ENCODE measurements at regions not wholly inside any gene's neighbourhood (a gene's known extent, or its start where the extent isn't known, plus 50 kb on each side); places are given as distances from the start of the nearest gene placed in this dataset.

DNA sequence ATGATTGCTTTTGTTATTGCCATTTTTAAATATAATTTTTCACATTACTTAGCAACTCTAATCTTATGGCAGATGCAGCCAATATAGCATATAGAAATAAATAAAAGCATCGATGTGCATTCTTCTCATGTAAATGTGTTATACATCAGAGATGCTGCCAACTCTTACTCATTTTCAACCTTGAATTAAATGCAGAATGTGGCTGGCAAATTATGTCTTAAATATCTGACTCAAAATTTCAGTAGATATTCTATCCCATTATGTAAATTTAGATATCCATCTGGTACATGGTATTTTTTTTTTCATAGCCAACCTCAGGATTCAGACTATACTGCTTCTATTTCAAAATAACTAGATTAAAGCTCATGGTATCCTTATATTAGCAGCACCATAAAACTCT is 916.7 kb upstream of the TMPRSS15 start:
- no peak for DNase-seq
- no peak overlapping the region for H3K4me3 ChIP-seq (ENCODE audit: insufficient read depth, low read depth, low read length)
- H3K27me3 ChIP-seq (ENCODE audit: control insufficient read depth, insufficient read depth, low read length) = no peaks in the 10 kb centered on the region
- H3K36me3 ChIP-seq (replicated peaks; ENCODE audit: control insufficient read depth, insufficient read depth, low read length) = no peaks in the 10 kb centered on the region

DNA sequence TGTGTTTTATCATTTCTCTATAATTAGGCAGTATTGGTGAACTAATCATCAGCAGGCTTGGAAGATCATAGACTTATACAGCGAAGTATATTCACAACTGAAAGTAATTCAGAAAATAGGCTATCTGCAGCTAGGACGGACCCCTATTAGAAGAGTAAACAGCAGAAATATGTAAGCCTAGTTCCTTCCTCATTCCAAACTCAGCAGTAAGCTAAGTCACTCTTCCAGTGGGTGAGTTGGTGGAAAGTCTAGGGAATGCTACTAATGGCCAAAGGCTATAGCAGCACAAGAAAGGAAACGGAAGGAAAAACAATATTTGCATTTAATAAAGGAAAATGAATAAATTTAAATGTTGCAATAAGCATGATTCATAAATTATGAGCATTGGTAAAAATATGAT is 918.1 kb upstream of the TMPRSS15 start:
- no peak for DNase-seq

DNA sequence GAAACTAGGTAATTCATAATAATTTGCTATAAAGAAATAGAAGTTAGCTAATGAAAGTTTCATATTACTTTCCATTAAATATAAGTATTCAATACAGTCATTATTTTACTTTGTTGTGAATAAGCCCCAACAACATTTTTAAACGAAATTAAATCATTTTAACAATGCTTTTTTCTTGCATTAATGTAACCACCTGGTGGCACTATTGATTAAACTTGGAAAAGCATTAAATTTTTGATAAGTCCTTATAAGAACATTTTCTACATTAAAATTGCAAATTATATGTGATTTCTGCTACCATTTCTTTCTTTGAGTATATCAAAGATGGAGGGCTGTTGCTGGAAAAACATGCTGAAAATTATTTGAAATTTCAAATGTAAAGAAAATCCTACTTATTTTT is 918.8 kb upstream of the TMPRSS15 start:
- H3K27me3 ChIP-seq (ENCODE audit: control insufficient read depth, insufficient read depth, low read length) = no peaks in the 10 kb centered on the region
- H3K36me3 ChIP-seq (replicated peaks; ENCODE audit: control insufficient read depth, insufficient read depth, low read length) = no peaks in the 10 kb centered on the region
- no peak overlapping the region for H3K4me3 ChIP-seq (ENCODE audit: insufficient read depth, low read depth, low read length)
- DNase-seq = no peak

More for the DNA sequence above, 918.1 kb upstream of the TMPRSS15 start:
- Histone ChIP-seq H3K36me3 (replicated peaks; ENCODE audit: control insufficient read depth, insufficient read depth, low read length) (no peaks in the 10 kb centered on the region), H3K4me3 (ENCODE audit: insufficient read depth, low read depth, low read length) (no peak overlapping the region), H3K27me3 (ENCODE audit: control insufficient read depth, insufficient read depth, low read length) (no peaks in the 10 kb centered on the region)

DNA sequence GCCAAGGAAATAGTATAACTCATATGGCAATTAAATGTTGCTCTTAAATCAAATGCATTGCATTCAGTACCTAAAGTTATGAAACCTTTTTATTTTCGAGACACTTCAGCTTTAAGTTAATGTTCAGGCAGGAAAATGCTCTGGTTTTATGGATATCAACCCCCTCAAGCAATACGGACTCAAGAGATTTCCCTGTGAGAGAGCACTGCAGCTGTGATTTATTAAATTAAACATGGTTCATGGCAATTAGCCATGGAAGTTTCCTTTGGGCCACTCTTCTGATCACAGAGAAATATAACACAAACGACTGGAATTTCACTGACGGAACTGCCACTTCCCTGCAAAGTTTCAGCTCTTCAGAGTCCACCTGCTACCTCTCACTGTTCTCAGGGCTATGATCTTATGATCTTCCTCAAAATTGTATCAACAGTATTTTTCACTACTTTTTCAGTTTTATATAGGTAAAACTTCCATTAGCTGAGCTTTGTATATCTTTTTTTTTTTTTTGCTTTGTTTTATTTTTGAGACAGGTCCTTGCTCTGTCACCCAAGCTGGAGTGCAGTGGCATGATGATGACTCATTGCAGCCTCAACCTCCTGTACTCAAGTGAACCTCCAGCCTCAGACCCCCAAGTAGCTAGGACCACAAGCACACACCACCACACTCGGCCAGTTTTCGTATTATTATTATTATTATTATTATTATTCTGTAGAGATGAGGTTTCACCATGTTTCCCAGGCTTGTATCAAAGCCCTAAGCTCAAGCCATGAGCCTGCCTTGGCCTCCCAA is 923.1 kb upstream of the TMPRSS15 start:
- Histone ChIP-seq H3K27me3 (ENCODE audit: control insufficient read depth, insufficient read depth, low read length) (no peaks in the 10 kb centered on the region), H3K4me3 (ENCODE audit: insufficient read depth, low read depth, low read length) (no peak overlapping the region), H3K36me3 (replicated peaks; ENCODE audit: control insufficient read depth, insufficient read depth, low read length) (no peaks in the 10 kb centered on the region)
- DNase-seq = no peak

DNA sequence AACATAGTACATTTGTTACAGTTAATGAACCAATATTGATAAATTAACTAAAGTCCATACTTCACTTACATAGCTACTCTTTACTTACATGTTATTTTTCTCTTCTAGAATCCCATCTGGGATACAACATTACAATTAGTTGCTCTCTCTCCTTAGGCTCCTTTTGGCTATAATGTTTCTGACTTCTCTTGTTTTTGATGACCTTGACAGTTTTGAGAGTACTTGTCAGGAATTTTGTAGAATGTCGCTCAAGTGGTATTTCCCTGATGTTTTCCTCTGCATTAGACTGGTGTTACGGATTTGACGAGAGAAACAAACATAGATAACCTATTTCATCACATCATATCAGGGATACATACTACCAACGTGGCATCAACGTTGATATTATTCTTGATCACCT is 925.4 kb upstream of the TMPRSS15 start:
- no peak for DNase-seq
- no peak overlapping the region for H3K4me3 ChIP-seq (ENCODE audit: insufficient read depth, low read depth, low read length)
- H3K36me3 ChIP-seq (replicated peaks; ENCODE audit: control insufficient read depth, insufficient read depth, low read length) = no peaks in the 10 kb centered on the region
- no peaks in the 10 kb centered on the region for H3K27me3 ChIP-seq (ENCODE audit: control insufficient read depth, insufficient read depth, low read length)

DNA sequence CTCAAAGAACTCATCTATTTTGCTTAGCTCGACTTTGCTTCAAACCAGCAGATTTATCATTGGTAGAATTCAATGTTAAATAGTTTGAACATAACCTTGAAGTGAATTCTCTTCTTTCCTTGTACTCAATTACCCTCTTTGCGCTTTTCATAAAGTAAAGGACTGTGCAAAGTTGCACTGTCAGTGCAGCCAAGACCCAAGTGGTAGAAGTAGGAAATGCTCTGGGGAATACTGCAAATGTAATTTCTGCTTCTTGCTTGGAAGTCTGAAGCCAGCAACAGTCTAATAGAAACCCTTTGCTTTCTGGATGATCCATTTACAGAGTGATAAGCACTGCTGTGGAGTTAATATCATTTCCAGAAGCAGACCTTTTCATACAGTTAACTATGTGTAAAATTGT is 936.7 kb upstream of the TMPRSS15 start:
- no peaks in the 10 kb centered on the region for H3K36me3 ChIP-seq (replicated peaks; ENCODE audit: control insufficient read depth, insufficient read depth, low read length)
- H3K27me3 ChIP-seq (ENCODE audit: control insufficient read depth, insufficient read depth, low read length) = no peaks in the 10 kb centered on the region
- no peak for DNase-seq
- no peak overlapping the region for H3K4me3 ChIP-seq (ENCODE audit: insufficient read depth, low read depth, low read length)

DNA sequence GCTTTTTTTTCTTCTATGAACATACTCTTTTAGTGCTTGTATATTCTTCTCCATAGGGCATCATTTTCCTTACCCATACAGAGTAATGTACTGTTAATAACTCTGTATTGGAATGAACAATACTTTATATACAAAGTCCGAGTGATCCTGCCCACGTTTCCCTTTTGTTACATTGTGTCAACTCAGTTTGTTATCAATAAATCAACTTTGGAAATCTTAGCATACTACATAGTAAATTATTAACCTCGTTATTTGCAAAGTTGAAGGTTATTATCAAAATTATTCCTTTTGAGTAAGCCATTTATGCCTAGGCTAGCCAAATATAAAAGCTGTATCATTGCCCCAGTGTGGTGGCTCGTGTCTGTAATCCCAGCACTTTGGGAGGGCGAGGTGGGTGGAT is 937.4 kb upstream of the TMPRSS15 start:
- H3K27me3 ChIP-seq (ENCODE audit: control insufficient read depth, insufficient read depth, low read length) = no peaks in the 10 kb centered on the region
- DNase-seq = no peak

DNA sequence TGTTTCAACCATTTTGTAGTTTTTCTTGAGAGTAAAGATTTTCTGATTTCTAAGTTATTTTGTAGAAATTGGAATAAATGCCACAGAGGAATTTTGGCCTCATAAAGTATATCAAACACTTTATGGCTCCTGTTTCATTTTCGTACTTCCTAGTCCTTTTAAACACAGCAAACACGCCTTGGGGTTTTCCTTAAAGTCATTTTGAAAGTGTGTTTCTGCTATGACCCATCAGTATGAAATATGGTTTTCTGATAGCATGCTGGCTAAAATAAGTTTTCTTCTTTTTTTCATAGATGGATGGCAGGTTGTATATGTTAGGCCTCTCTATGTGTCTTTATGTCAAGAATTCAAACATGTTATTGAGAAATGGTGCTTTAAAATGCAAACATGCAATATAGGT is 940.1 kb upstream of the TMPRSS15 start:
- no peaks in the 10 kb centered on the region for H3K27me3 ChIP-seq (ENCODE audit: control insufficient read depth, insufficient read depth, low read length)
- no peak overlapping the region for H3K4me3 ChIP-seq (ENCODE audit: insufficient read depth, low read depth, low read length)
- no peak for DNase-seq
- no peaks in the 10 kb centered on the region for H3K36me3 ChIP-seq (replicated peaks; ENCODE audit: control insufficient read depth, insufficient read depth, low read length)

More for the DNA sequence above, 937.4 kb upstream of the TMPRSS15 start:
- H3K4me3 ChIP-seq (ENCODE audit: insufficient read depth, low read depth, low read length) = no peak overlapping the region
- H3K36me3 ChIP-seq (replicated peaks; ENCODE audit: control insufficient read depth, insufficient read depth, low read length) = no peaks in the 10 kb centered on the region

DNA sequence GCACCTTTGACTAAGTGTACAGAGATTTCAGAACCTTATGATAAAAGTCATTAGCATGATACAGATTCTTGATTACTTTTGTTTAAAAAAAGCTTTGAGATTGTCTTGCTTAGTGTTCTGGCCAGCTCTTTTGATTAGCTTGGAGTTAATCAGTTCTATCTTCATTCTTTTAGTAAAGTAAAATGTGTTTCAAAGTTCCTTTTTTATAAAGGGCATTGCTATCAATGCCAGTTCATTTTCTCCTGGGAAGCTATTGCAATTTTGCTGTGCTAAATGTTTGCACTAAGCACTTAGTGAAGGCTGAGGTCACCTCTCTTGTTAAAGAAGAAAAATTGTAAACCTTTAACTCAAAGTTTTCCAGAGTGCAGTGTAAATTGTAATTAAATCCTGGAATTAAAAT is 946.7 kb upstream of the TMPRSS15 start:
- H3K36me3 ChIP-seq (replicated peaks; ENCODE audit: control insufficient read depth, insufficient read depth, low read length) = no peaks in the 10 kb centered on the region
- DNase-seq = no peak
- H3K27me3 ChIP-seq (ENCODE audit: control insufficient read depth, insufficient read depth, low read length) = no peaks in the 10 kb centered on the region
- no peak overlapping the region for H3K4me3 ChIP-seq (ENCODE audit: insufficient read depth, low read depth, low read length)

DNA sequence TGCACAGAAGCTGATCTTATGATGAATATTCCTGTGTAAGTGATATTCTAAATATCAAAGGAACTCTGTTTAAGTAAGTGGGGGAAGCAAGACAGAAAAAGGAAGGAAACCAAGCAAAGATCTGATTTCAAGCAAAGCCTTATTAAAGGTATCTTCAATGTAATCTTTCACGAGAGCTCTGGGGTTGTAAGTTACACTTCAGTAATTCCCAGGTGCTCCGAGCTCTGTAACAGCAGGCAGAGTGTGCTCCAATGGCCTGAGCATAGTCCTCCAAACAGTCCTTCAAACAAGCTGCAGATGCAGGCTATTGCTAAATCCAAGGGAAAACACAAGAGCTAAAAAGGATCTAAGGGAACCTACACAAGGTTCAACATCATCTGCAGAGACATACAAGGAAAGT is 949.7 kb upstream of the TMPRSS15 start:
- H3K4me3 ChIP-seq (ENCODE audit: insufficient read depth, low read depth, low read length) = no peak overlapping the region
- DNase-seq = no peak
- H3K27me3 ChIP-seq (ENCODE audit: control insufficient read depth, insufficient read depth, low read length) = no peaks in the 10 kb centered on the region
- no peaks in the 10 kb centered on the region for H3K36me3 ChIP-seq (replicated peaks; ENCODE audit: control insufficient read depth, insufficient read depth, low read length)

DNA sequence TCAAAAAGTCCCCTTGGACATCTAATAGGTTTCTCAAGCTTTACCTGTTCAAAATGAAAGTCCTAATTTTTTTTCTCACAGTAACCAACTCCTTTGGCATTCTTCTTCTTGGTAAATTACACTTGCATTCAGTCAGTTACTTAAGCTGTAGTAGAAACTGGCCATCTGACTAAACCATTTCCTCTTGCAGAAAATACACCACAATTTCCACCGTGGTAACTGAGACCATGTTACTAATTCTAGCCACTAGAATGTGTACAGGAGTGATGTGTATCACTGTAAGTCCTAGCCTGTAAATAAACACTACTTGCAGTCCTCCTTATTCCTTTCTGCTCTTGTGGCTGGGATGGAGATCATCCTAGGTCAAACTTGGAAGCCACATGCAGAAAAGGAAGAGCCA is 965.4 kb upstream of the TMPRSS15 start:
- DNase-seq = no peak
- H3K27me3 ChIP-seq (ENCODE audit: control insufficient read depth, insufficient read depth, low read length) = no peaks in the 10 kb centered on the region
- no peaks in the 10 kb centered on the region for H3K36me3 ChIP-seq (replicated peaks; ENCODE audit: control insufficient read depth, insufficient read depth, low read length)
- H3K4me3 ChIP-seq (ENCODE audit: insufficient read depth, low read depth, low read length) = no peak overlapping the region

DNA sequence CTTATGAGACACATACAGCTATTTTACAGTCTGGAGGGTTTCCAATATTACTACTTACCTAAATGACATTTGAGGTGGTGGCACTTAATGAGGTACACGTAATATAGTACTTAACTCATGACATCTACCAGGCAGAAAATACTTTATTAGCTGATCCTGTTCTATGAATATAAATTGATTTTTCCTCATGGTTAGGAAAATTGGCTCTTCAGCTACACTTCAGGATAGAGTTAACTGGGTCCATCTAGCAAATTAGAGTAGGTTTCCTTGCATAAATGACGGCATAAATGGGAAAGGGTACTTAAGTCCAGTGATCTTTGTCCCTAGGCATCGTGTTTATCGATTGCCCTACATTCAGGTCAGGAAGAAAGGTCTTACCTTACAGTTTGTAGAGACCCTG is 988.8 kb upstream of the TMPRSS15 start:
- no peaks in the 10 kb centered on the region for H3K27me3 ChIP-seq (ENCODE audit: control insufficient read depth, insufficient read depth, low read length)
- H3K4me3 ChIP-seq (ENCODE audit: insufficient read depth, low read depth, low read length) = no peak overlapping the region
- DNase-seq = no peak
- H3K36me3 ChIP-seq (replicated peaks; ENCODE audit: control insufficient read depth, insufficient read depth, low read length) = no peaks in the 10 kb centered on the region

DNA sequence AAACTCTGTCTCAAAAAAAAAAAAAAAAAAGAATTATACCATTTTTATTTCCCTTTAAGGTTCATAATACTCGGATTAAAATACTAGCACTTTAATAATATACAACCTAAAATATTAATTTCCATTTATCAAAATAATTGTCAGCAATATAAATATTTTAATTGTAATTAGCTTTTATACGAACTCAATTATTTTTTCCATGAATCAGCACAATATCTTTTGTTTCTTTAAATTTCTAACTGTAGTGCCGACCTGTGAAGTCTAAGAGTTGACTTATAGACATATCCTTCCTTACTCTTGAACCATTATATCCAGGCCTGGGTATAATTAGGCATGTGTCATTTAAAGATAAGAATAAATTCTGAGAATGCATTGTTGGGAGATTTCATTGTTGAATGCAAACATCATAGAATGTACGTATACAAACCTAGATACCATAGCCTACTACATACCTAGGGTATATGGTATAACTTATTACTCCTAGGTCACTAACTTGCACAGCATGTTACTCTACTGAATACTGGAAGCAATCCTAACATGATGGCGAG is 996.7 kb upstream of the TMPRSS15 start:
- no peaks in the 10 kb centered on the region for H3K36me3 ChIP-seq (replicated peaks; ENCODE audit: control insufficient read depth, insufficient read depth, low read length)
- no peak for DNase-seq

DNA sequence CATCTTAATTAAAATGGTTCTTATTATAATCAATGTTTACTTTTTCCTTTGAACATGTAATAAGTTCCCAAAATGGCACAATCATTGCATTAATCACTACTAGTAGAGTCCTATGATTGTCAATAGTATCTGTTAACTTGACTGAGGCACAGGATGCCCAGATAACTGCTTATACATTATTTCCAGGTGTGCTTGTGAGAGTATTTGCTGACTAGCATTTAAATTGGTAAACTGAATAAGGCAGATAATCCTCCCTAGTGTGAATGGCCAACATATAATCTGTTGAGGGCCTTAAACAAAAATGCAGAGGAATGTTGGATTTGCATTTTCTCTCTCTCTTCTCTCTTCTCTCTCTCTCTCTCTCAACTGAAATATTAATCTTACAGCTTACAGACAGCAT is 999.3 kb upstream of the TMPRSS15 start:
- H3K36me3 ChIP-seq (replicated peaks; ENCODE audit: control insufficient read depth, insufficient read depth, low read length) = no peaks in the 10 kb centered on the region
- no peaks in the 10 kb centered on the region for H3K27me3 ChIP-seq (ENCODE audit: control insufficient read depth, insufficient read depth, low read length)
- no peak for DNase-seq
- H3K4me3 ChIP-seq (ENCODE audit: insufficient read depth, low read depth, low read length) = no peak overlapping the region

More for the DNA sequence above, 996.7 kb upstream of the TMPRSS15 start:
- no peaks in the 10 kb centered on the region for H3K27me3 ChIP-seq (ENCODE audit: control insufficient read depth, insufficient read depth, low read length)
- no peak overlapping the region for H3K4me3 ChIP-seq (ENCODE audit: insufficient read depth, low read depth, low read length)

DNA sequence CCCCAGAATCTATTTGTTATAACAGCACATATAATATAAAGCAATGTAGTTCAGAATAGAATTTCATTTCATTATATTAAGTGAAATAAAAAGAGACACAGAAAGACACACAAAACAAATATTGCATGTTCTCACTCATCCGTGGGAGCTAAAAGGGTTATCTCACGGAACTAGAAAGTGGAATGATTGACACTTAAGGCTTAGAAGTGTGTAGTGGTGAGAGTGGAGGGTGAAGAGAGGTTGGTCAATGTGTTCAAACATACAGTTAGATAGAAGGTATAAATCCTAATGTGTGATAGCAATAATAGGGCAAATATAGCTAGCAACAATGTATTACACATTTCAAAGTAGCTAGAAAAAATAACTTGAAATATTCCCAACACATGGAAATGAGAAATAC is 1001.7 kb upstream of the TMPRSS15 start:
- H3K27me3 ChIP-seq (ENCODE audit: control insufficient read depth, insufficient read depth, low read length) = no peaks in the 10 kb centered on the region
- no peaks in the 10 kb centered on the region for H3K36me3 ChIP-seq (replicated peaks; ENCODE audit: control insufficient read depth, insufficient read depth, low read length)
- DNase-seq = no peak
- no peak overlapping the region for H3K4me3 ChIP-seq (ENCODE audit: insufficient read depth, low read depth, low read length)

Measured in H7 (cell line).